K562 (cell line): ENCODE measurements at regions not wholly inside any gene's neighbourhood (a gene's known extent, or its start where the extent isn't known, plus 50 kb on each side); places are given as distances from the start of the nearest gene placed in this dataset.

Source experiments
- ATAC-seq: fragments of 200-7000 bp; cut with Tn5 transposase; 3 replicates; pipeline ENCODE4 v1.9.1; 2020; ENCODE audit warnings: moderate library complexity
- BruUV-seq: library from RNA; stranded (reverse); fragments of 400-500 nt; replicated peaks from 2 replicates; lab custom pipeline; 2021; lab: Mats Ljungman, UMichigan
- CTCF ChIA-PET: fragments of 300-600 bp; formaldehyde crosslinking; extraction: SDS; loops from one replicate; lab custom pipeline; 2021; ENCODE audit warnings: low intra/inter-chr PET ratio; lab: Yijun Ruan, JAX
- POLR2A ChIA-PET: fragments of 300-600, 350-650 bp; sonication (Branson Sonifier 250); formaldehyde crosslinking; extraction: SDS; loops from one replicate; lab custom pipeline; 2021; ENCODE audit warnings: antibody characterized with exemption, inconsistent platforms; lab: Yijun Ruan, JAX
- DNase-seq, 4 experiments: peaks; one replicate each; pipeline versions ENCODE4 v3.0.0 to v3.0.0-alpha.2; 2011 to 2018; ENCODE audit warnings: low spot score in 3 of 4, mixed read lengths in 3 of 4; ENCODE audit errors: extremely low read depth in 1 of 4
- FAIRE-seq: peaks from 2 replicates; lab custom pipeline; 2011; peaks lifted over from hg19 to GRCh38; lab: Jason Lieb, UNC
- H2AFZ ChIP-seq: 2 replicates; pipeline ENCODE4 v1.6.0; 2011; ENCODE audit warnings: low read depth, low read length, control low read depth, inconsistent platforms
- H3K27ac ChIP-seq: fragments of 200-600 bp; 3 replicates; pipeline ENCODE4 v1.8.0; 2011; ENCODE audit warnings: low read depth, mild to moderate bottlenecking, control low read depth, inconsistent platforms, low read length, moderate library complexity, mixed read lengths; ENCODE audit errors: extremely low read depth
- H3K27me3 ChIP-seq, 2 experiments: fragments of 300-600 bp in 1 of 2; 2 replicates in 1 of 2; 3 replicates in 1 of 2; pipeline versions ENCODE4 v1.6.0 to v1.8.0; 2011; ENCODE audit warnings: inconsistent platforms in 2 of 2, low read length in 2 of 2, mild to moderate bottlenecking in 1 of 2, mixed read lengths in 1 of 2, moderate library complexity in 1 of 2; ENCODE audit not compliant: control insufficient read depth in 2 of 2, insufficient read depth in 2 of 2
- H3K36me3 ChIP-seq: fragments of 300-600 bp; 3 replicates; pipeline ENCODE4 v1.8.0; 2011; ENCODE audit warnings: mild to moderate bottlenecking, low read length, inconsistent platforms; ENCODE audit not compliant: control insufficient read depth, insufficient read depth
- H3K4me1 ChIP-seq, 2 experiments: fragments of 200-600 bp in 1 of 2; replicated peaks in 1 of 2; 2 replicates in 1 of 2; 3 replicates in 1 of 2; pipeline versions ENCODE4 v1.5.1 to v1.8.0; 2011; ENCODE audit warnings: inconsistent platforms in 2 of 2, low read length in 2 of 2, mild to moderate bottlenecking in 1 of 2, mixed read lengths in 1 of 2, moderate library complexity in 1 of 2; ENCODE audit not compliant: control insufficient read depth in 2 of 2, insufficient read depth in 2 of 2
- H3K4me2 ChIP-seq: 2 replicates; pipeline ENCODE4 v1.6.1; 2011; ENCODE audit warnings: low read length, control low read depth, inconsistent platforms, mixed read lengths; ENCODE audit not compliant: insufficient read depth
- H3K4me3 ChIP-seq: fragments of 200-600 bp; sonication (generic), shearing (Covaris generic); 2 replicates; pipeline ENCODE4 v1.5.1; 2016; ENCODE audit warnings: control low read depth, inconsistent platforms
- H3K79me2 ChIP-seq: fragments of 200-600 bp; 3 replicates; pipeline ENCODE4 v1.8.0; 2011; ENCODE audit warnings: low read length, inconsistent platforms; ENCODE audit not compliant: control insufficient read depth, insufficient read depth
- H3K9ac ChIP-seq, 2 experiments: 2 replicates each; pipeline versions ENCODE4 v1.6.0 to v1.6.1; 2011; ENCODE audit warnings: low read depth in 2 of 2, low read length in 2 of 2, control low read depth in 1 of 2, inconsistent platforms in 1 of 2, mild to moderate bottlenecking in 1 of 2, mixed read lengths in 1 of 2; ENCODE audit not compliant: insufficient read depth in 1 of 2
- H3K9me1 ChIP-seq: one replicate; pipeline ENCODE4 v1.6.0; 2011; ENCODE audit warnings: inconsistent platforms, mild to moderate bottlenecking, low read length, moderate library complexity; ENCODE audit not compliant: control insufficient read depth, insufficient read depth
- H3K9me3 ChIP-seq: replicated peaks from 2 replicates; pipeline ENCODE4 v1.5.1; 2011; ENCODE audit warnings: low read depth, low read length, inconsistent platforms; ENCODE audit not compliant: control insufficient read depth, insufficient read depth
- H4K20me1 ChIP-seq: replicated peaks from 2 replicates; pipeline ENCODE4 v1.6.1; 2011; ENCODE audit warnings: low read length, inconsistent platforms, mixed read lengths; ENCODE audit not compliant: control insufficient read depth, insufficient read depth
- ATF3 ChIP-seq, 2 experiments: fragments of 450-650 bp in 1 of 2; sonication (generic) in 1 of 2; formaldehyde crosslinking in 1 of 2; IDR thresholded peaks in 1 of 2; conservative IDR thresholded peaks in 1 of 2; 2 replicates each; pipeline versions ENCODE4 v1.6.1 to v1.8.1; 2016 to 2023; ENCODE audit warnings: mild to moderate bottlenecking in 2 of 2, moderate library complexity in 2 of 2, inconsistent platforms in 1 of 2, missing genetic modification reagents in 1 of 2
- CAMTA2 ChIP-seq: fragments of 250-450 bp; sonication (Bioruptor Pico); conservative IDR thresholded peaks from 2 replicates; pipeline ENCODE4 v1.5.1; 2022
- ESRRA ChIP-seq: fragments of 450-650 bp; IDR thresholded peaks from 2 replicates; pipeline ENCODE4 v1.6.1; 2014; ENCODE audit warnings: low read depth, mild to moderate bottlenecking, moderate library complexity, borderline replicate concordance
- ETV5 ChIP-seq: sonication (generic); formaldehyde crosslinking; IDR thresholded peaks from 2 replicates; pipeline ENCODE4 v1.4.0; 2020; ENCODE audit warnings: low read depth, mild to moderate bottlenecking, missing genetic modification reagents
- LEF1 ChIP-seq: fragments of 450-650 bp; IDR thresholded peaks from 2 replicates; pipeline ENCODE4 v1.6.1; 2016; ENCODE audit warnings: mild to moderate bottlenecking
- RNF2 ChIP-seq: sonication (generic); IDR thresholded peaks from 2 replicates; pipeline ENCODE4 v1.6.1; 2016
- TAF9B ChIP-seq: fragments of 450-650 bp; IDR thresholded peaks from 2 replicates; pipeline ENCODE4 v1.6.1; 2018; ENCODE audit warnings: mild to moderate bottlenecking; ENCODE audit not compliant: partially characterized antibody
- ZBTB26 ChIP-seq: fragments of 450-650 bp; formaldehyde crosslinking; IDR thresholded peaks from 2 replicates; pipeline ENCODE4 v1.4.0; 2022; ENCODE audit warnings: missing genetic modification characterization
- ZFP1 ChIP-seq: fragments of 450-650 bp; formaldehyde crosslinking; IDR thresholded peaks from 2 replicates; pipeline ENCODE4 v1.4.0; 2020; ENCODE audit warnings: mild to moderate bottlenecking, mixed read lengths
- ZNF184 ChIP-seq: sonication (generic); formaldehyde crosslinking; IDR thresholded peaks from 2 replicates; pipeline ENCODE4 v1.5.0; 2020; ENCODE audit warnings: missing genetic modification reagents
- ZNF347 ChIP-seq: fragments of 450-650 bp; formaldehyde crosslinking; IDR thresholded peaks from 2 replicates; pipeline ENCODE4 v1.4.0; 2020; ENCODE audit warnings: low read depth, mild to moderate bottlenecking, moderate library complexity
- WGBS: fragments of 100-300 bp; shearing (Covaris generic); methylation state at CpG from one replicate; pipeline ENCODE4 v1.1.6; 2016; ENCODE audit warnings: low coverage, mixed read lengths; ENCODE audit not compliant: insufficient coverage; ENCODE audit errors: missing lambda C conversion rate; 5-methylcytosine and 5-hydroxymethylcytosine counted together
- in situ Hi-C: fragments of 300-500 bp; cut with MboI; formaldehyde crosslinking; loops from 4 replicates; pipeline ENCODE4 v1.15.0; 2018; ENCODE audit warnings: inconsistent platforms, mixed read lengths
- intact Hi-C: fragments of 100-400 bp; cut with micrococcal nuclease; formaldehyde crosslinking; loops from 2 replicates; pipeline ENCODE4 v1.14.2; 2022

GRCh38 chr11:100473390-100473740 is 213.7 kb upstream of the ARHGAP42 start (continued):
- no peak for TF ChIP-seq TAF9B
- TF ChIP-seq, all 486 proteins: peak for 0

- Histone ChIP-seq H3K9me1 (no peaks in the 10 kb centered on the region), H3K4me3 (no peak overlapping the region), H3K4me2 (no peak overlapping the region), H3K27me3 (no peaks in the 10 kb centered on the region), H3K9me3 (no peaks in the 10 kb centered on the region), H3K9ac (no peak overlapping the region), H4K20me1 (no peaks in the 10 kb centered on the region), H3K4me1 (no peaks in the 10 kb centered on the region), H3K36me3 (no peaks in the 10 kb centered on the region), H3K27ac (no peak overlapping the region), H2AFZ (no peak overlapping the region), H3K79me2 (no peaks in the 10 kb centered on the region)
- TF ChIP-seq LEF1 (no peak), ESRRA (no peak), ETV5 (no peak), ZNF184 (CRISPR knock-in tag) (no peak), ZFP1 (CRISPR knock-in tag) (no peak), RNF2 (no peak)
- DNase-seq (no peak), FAIRE-seq (no peak), ATAC-seq (no peak)
- WGBS = 0% methylated on average over 2 of the region's 2 CpGs
- no TSS peak for BruUV-seq
- intact Hi-C loops (no loop called here), in situ Hi-C loops (no loop called here)
- POLR2A ChIA-PET = no interaction called here
- CTCF ChIA-PET = no interaction called here
Measured at GRCh38 chr11:100484948-100485347, 202.1 kb upstream of the ARHGAP42 start.

- ATAC-seq (no peak), DNase-seq (no peak), FAIRE-seq (no peak)
- no peaks in the 10 kb centered on the region for H3K79me2 ChIP-seq
- H3K4me1 ChIP-seq = no peaks in the 10 kb centered on the region
- no peak overlapping the region for H3K27ac ChIP-seq
- H3K9me3 ChIP-seq = no peaks in the 10 kb centered on the region
- in situ Hi-C loops (no loop called here), intact Hi-C loops (no loop called here)
- 2% methylated on average over 3 of the region's 3 CpGs for WGBS
- no peaks in the 10 kb centered on the region for H3K27me3 ChIP-seq
- H3K9me1 ChIP-seq = no peaks in the 10 kb centered on the region
- POLR2A ChIA-PET = no interaction called here
- no peaks in the 10 kb centered on the region for H3K36me3 ChIP-seq
- CTCF ChIA-PET = no interaction called here
- no peak overlapping the region for H3K4me2 ChIP-seq
- no TSS peak for BruUV-seq
- no peak overlapping the region for H2AFZ ChIP-seq
- H3K4me3 ChIP-seq = no peak overlapping the region
- no peaks in the 10 kb centered on the region for H4K20me1 ChIP-seq
- TF ChIP-seq CAMTA2 (no peak), ATF3 (IDR thresholded peaks at IDR 0.05) (peak; percentile 39; the same call in 1 of the 2 replicates), ATF3 (CRISPR knock-in tag; conservative IDR thresholded peaks at IDR 0.05) (no peak), ZBTB26 (CRISPR knock-in tag) (no peak), ZNF347 (CRISPR knock-in tag) (no peak)
- H3K9ac ChIP-seq = no peak overlapping the region
Measured at GRCh38 chr11:100498780-100499179, 188.3 kb upstream of the ARHGAP42 start.
